ENCODE measurements at regions not wholly inside any gene's neighbourhood (a gene's known extent, or its start where the extent isn't known, plus 50 kb on each side); places are given as distances from the start of the nearest gene placed in this dataset.

DNA sequence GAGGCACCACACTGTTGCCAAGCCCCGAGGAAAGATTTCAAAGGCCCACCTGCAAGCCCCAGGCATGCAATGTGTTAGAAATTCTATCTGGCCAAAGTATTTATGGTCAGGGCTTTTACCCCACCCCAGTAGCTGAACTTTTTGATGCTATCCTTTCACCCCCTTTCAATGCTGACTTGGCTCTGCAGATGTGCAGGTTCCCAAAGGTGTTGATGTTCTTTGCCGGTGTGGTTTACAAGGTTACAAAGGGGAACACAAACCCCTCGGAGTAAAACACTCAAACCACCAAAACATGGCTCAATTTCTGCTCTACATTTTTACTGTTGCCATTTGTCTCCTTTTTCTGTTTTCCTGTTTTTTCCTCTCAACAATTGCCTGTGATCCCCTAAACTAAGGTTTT, 145.4 kb upstream of the BNIP2 start:
- TF ChIP-seq POLR2A (IDR thresholded peaks at IDR 0.05) = no peak
- no peak for TF ChIP-seq CTCF (IDR thresholded peaks at IDR 0.05 in 4 of 5, conservative IDR thresholded peaks at IDR 0.05 in 1 of 5)

Measured in gastrocnemius medialis (tissue), 4 donors.